Epithelial cell of esophagus (primary cell): ENCODE measurements at regions not wholly inside any gene's neighbourhood (a gene's known extent, or its start where the extent isn't known, plus 50 kb on each side); places are given as distances from the start of the nearest gene placed in this dataset.

Source experiments
- DNase-seq: peaks from one replicate; pipeline ENCODE4 v3.0.0; 2010; ENCODE audit warnings: low read depth
- H3K4me3 ChIP-seq: 2 replicates; pipeline ENCODE4 v1.5.1; 2011; ENCODE audit warnings: mild to moderate bottlenecking, low read length, control low read depth
- CTCF ChIP-seq: IDR thresholded peaks from 2 replicates; pipeline ENCODE4 v1.5.1; 2011; ENCODE audit warnings: low read depth, mild to moderate bottlenecking, low read length, control low read depth, inconsistent platforms; ENCODE audit not compliant: insufficient read depth; ENCODE audit errors: missing control alignments

GRCh38 chr2:81650048-81650971 is 1345.8 kb upstream of the LRRTM1 start:
- peak; percentile 31 for DNase-seq
- H3K4me3 ChIP-seq = no peak overlapping the region
- no peak for TF ChIP-seq CTCF

GRCh38 chr2:81648806-81649205 is 1344.3 kb upstream of the LRRTM1 start:
- no peak for DNase-seq
- no peak overlapping the region for H3K4me3 ChIP-seq
- no peak for TF ChIP-seq CTCF

GRCh38 chr2:81648370-81648769 is 1343.8 kb upstream of the LRRTM1 start:
- DNase-seq = no peak
- H3K4me3 ChIP-seq = no peak overlapping the region
- TF ChIP-seq CTCF = no peak

GRCh38 chr2:81647715-81648230 is 1343.2 kb upstream of the LRRTM1 start:
- no peak for DNase-seq
- no peak for TF ChIP-seq CTCF
- H3K4me3 ChIP-seq = no peak overlapping the region

GRCh38 chr2:81645745-81646301 is 1341.3 kb upstream of the LRRTM1 start:
- H3K4me3 ChIP-seq = no peak overlapping the region
- DNase-seq = no peak
- TF ChIP-seq CTCF = no peak

GRCh38 chr2:81644189-81644588 is 1339.6 kb upstream of the LRRTM1 start:
- DNase-seq = no peak
- no peak for TF ChIP-seq CTCF
- no peak overlapping the region for H3K4me3 ChIP-seq

GRCh38 chr2:81624825-81625224 is 1320.3 kb upstream of the LRRTM1 start:
- TF ChIP-seq CTCF = no peak
- DNase-seq = no peak
- H3K4me3 ChIP-seq = no peak overlapping the region
